ENCODE measurements at regions not wholly inside any gene's neighbourhood (a gene's known extent, or its start where the extent isn't known, plus 50 kb on each side); places are given as distances from the start of the nearest gene placed in this dataset.

DNA sequence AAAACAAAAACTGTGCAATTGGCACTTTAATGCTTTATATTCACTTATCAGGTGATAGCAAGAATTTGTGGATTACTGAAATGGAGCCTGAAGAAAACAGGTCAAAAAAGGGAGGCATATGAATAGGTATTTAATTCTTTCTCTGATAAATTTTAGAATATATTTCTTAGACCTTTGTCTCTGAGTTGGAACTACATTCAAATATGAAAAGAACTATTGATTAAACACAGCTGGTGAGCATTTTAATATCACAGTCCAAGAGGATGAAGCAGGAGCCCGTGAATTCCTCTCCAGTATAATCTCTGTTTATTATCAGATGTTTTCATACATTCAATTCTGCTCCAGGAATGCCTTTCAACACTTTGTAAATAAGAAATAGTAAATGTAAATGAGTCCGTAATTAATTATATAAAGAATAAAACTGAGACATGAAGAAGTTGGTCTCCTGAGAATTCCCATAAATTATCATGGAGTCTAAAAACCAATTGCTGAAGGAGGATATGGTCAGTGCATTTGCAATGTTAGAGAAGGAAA is 86.3 kb upstream of the ARHGEF26 start:
- DNase-seq (ENCODE audit: low read depth), result no peak

DNA sequence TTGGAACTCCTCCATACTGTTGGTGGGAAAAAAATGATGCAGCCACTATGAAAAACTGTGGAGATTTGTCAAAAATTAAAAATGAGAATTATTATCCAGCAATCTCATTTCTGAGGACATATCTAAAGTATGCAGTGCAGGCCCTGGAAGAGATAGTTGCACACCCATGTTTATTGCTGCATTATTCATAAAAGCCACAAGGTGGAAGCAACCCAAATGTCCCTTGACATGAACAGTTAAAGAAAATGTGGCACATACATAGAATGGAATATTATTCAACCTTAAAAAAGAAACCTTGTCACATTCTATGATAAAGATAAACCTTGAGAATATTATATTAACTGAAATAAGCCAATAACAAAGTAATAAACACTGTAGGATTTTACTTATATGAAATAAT is 80.9 kb upstream of the ARHGEF26 start:
- no peak for DNase-seq (ENCODE audit: low read depth)

DNA sequence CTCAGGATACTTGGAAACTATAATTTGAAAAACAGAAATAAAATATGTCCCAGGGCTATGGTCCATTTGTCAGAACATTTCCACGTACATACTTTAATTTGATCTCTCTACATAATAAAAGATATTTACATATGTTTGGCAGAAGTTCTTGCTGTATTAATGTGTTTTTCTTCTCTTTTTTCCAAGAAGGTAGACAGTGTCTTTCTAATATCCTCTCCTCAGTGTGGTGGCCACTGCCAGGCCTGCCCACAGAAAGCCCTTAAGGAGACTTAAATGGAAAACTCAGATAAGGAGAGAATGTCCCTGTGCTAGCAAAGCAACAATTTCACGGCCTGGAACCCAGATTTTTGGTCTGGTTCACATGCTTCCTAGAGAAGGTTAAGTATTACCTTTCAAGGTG is 76.5 kb upstream of the ARHGEF26 start:
- no peak for DNase-seq (ENCODE audit: low read depth)

DNA sequence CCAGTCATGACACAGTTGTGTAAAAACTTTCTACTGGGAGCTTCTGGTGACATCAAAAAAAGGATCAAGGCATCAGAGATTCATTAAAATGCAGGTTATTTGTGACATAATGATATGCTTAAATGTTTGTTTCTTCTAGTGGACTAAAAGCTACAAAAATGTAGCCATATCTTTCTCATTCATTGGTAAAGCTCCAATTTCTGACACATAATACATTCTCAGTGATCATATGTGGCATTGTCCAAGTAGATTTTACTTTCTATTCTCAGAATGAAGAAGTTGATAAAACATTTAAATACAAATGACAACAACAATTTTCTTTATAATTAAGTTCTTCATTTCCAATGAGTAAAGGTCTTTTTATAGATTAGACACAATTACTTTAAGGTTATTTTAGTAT is 71.0 kb upstream of the ARHGEF26 start:
- no peak for DNase-seq (ENCODE audit: low read depth)

DNA sequence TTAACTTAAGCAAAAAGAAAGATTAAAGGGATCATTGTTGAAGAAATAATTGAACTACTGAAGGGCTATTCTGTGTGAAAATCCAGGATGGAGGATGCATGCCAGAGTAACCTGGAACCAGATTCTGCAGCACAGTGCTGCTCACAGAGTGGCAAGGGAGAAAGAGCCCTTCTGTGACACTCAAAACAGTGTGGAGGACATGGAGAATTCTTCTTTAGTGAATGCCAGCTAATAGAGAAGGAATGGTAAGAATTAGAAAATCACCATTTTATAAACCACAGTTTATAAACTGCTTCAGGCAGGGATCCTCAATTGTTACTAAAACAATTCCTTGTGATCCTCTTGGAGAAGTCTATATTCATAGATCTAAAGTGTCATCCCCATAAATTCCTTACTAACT is 70.4 kb upstream of the ARHGEF26 start:
- no peak for DNase-seq (ENCODE audit: low read depth)

DNA sequence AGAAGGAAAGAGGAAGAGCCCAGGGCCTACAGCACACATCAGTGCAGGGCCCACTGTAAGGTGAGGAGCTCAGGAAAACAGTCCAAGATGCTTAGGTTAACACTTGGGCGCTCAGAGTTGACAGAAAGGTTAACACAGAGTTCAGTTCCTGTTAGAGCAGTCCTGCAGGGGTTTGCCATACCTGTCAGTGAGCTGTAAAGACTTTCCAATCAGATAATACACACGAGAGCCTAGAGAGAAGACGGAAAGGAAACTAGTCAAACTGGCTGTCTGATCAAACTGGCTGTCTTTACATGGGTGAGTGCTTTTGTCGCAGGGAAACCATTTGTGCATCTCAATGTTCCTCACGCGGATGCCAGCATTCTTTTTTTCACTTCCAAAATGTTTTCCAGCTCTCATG is 61.4 kb upstream of the ARHGEF26 start:
- no peak for DNase-seq (ENCODE audit: low read depth)

DNA sequence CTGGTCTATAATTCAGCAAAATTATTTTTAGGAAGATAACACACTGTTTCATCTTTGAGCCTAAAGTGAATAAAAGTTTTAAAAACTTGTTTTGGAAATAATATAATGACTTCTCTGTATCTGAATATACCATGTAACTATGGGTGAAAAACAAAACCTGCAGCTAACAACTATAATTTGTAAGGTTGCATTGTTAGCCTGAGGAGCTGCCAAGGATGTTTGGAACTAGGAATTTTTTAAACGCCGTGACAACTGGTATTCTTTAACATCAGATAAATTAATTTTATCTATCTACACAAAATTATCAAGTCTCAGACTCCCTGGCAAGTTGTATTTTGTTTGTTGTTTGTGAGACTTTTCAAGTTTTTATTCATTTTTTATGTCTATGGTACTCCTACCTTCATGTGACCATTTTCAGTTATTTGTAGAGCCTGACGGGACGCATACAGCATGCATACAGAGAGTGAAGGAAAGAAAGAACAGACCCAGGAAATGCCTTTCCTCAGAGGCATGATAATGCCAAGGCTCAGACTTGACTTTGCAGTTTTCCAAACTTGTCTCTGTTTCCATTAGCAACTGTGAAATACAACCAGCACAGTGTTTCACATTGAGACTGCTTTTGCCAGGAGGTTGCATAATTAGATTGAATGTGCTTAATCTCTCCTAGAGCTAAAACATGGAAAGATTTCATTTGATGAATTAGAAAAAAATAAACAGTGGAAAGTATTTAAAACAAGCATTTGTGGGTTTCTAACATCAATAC is 60.8 kb upstream of the ARHGEF26 start:
- peak; percentile 8 for DNase-seq (ENCODE audit: low read depth)

DNA sequence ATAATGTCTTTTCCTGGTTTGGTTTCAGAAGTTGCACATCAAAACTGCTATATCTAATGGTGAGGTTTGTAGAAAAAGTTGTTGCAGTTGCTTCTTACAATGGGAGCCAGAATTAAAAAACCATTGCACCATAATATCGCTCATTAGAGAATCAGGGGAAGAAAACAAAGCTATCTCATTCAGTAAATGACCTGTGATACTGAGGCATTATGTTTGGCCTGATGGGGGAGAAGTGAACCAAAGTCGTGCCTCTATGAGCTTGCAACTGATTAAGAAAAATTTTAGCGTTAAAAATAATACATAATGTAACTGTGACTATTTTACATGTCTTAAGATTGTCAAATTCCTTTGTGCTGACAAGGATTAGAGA is 60.2 kb upstream of the ARHGEF26 start:
- no peak for DNase-seq (ENCODE audit: low read depth)

DNA sequence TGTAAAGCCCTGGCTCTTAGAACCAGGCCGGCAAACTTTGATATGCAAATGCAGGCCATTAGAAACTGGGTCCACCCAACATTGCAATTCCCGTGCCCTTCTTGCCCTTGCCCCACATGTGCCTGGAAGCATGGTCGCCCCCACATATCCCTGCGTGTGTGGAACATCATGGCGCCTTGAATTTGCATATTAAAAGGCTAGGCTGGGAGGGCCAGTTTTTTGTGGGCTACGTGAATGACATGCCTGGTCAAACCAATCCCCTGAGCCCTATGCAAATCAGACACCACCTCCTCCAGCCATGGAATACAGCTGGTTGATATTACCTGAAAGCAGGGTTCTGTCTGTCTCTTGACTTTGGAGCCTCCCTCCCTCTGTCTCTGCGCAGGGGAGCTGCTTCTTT is 58.7 kb upstream of the ARHGEF26 start:
- DNase-seq (ENCODE audit: low read depth), result no peak

DNA sequence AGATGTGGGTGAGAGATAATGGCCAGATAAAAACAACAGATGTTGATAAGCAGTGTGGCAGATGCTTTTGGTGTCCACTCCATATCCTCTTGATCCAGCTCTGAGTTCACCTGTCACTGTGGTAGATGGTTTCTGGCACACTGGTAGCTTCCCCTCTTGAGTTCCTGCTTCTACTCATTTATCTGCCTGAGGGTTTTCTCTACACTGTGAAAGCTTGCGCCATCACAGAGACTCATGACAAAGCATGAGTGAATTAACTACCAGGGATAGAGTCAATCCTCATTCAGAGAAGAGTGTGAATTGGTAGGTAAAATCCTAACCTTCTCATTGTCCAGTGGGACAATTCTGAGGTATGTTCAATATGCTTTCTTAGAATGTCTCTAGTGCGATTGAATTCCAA is 50.0 kb upstream of the ARHGEF26 start:
- DNase-seq (ENCODE audit: low read depth), result peak; percentile 26
